Smooth muscle cell (in vitro differentiated cells): ENCODE measurements at regions not wholly inside any gene's neighbourhood (a gene's known extent, or its start where the extent isn't known, plus 50 kb on each side); places are given as distances from the start of the nearest gene placed in this dataset.

Experiments
- DNase-seq: peaks from one replicate; lab custom pipeline; 2025; ENCODE audit not compliant: unreplicated experiment; lab: John Stamatoyannopoulos, UW
- H2AFZ ChIP-seq: fragments of 200-600 bp; sonication (generic); 2 replicates; pipeline ENCODE4 v1.6.0; 2016; ENCODE audit warnings: antibody characterized with exemption, low read depth, mild to moderate bottlenecking
- H3F3A ChIP-seq: fragments of 200-600 bp; sonication (generic); 2 replicates; pipeline ENCODE4 v1.6.0; 2017; ENCODE audit warnings: antibody characterized with exemption, low read depth
- H3K27ac ChIP-seq: fragments of 200-600 bp; sonication (generic); 2 replicates; pipeline ENCODE4 v1.5.1; 2016; ENCODE audit warnings: low read depth, mild to moderate bottlenecking
- H3K27me3 ChIP-seq: fragments of 200-600 bp; sonication (generic); 2 replicates; pipeline ENCODE4 v1.6.1; 2016; ENCODE audit warnings: low read depth, mild to moderate bottlenecking
- H3K36me3 ChIP-seq: fragments of 200-600 bp; sonication (generic); 2 replicates; pipeline ENCODE4 v1.5.1; 2016; ENCODE audit warnings: low read depth
- H3K4me1 ChIP-seq: fragments of 200-600 bp; sonication (generic); 2 replicates; pipeline ENCODE4 v1.5.1; 2016; ENCODE audit warnings: low read depth
- H3K4me2 ChIP-seq: fragments of 200-600 bp; sonication (generic); 2 replicates; pipeline ENCODE4 v1.6.0; 2016; ENCODE audit warnings: mild to moderate bottlenecking
- H3K4me3 ChIP-seq: fragments of 200-600 bp; sonication (generic); 2 replicates; pipeline ENCODE4 v1.5.1; 2016; ENCODE audit warnings: mild to moderate bottlenecking
- H3K79me2 ChIP-seq: fragments of 200-600 bp; sonication (generic); 2 replicates; pipeline ENCODE4 v1.6.0; 2016; ENCODE audit warnings: low read depth, mild to moderate bottlenecking
- H3K9ac ChIP-seq: fragments of 200-600 bp; sonication (generic); 2 replicates; pipeline ENCODE4 v1.6.0; 2016; ENCODE audit warnings: low read depth
- H3K9me3 ChIP-seq: fragments of 200-600 bp; sonication (generic); replicated peaks from 2 replicates; pipeline ENCODE4 v1.5.1; 2016; ENCODE audit warnings: low read depth
- H4K20me1 ChIP-seq: fragments of 200-600 bp; sonication (generic); 2 replicates; pipeline ENCODE4 v1.6.0; 2016; ENCODE audit warnings: low read depth
- WGBS: methylation state at CpG from one replicate; pipeline ENCODE4 v1.1.7; 2016; ENCODE audit warnings: low lambda C conversion rate; 5-methylcytosine and 5-hydroxymethylcytosine counted together
- TF ChIP-seq, protein P1 (sequence below): fragments of 200-600 bp; sonication (generic); IDR thresholded peaks from 2 replicates; pipeline ENCODE4 v1.5.1; 2017; ENCODE audit warnings: borderline replicate concordance, mild to moderate bottlenecking, antibody characterized with exemption; ENCODE audit not compliant: insufficient read depth, poor library complexity, severe bottlenecking

DNA sequence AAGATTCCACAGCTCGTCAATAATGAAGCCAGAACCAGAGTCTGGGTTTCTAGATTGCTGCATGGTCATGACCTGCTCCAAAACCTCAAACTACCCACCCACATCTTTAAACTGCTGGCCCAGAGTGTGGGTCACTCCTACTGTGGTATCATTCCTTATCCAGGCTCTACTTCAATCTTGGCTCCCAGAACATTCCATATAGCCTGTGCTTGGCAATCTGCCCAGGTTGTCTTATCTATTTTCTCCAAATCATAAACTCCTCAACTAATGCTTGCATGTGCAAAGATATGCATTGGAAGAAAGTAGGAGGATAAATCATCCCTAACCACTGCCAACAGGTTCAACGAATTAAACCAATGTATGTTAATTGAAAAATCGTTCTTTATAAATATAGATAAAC, 169.7 kb downstream of the ANXA2 start:
- Histone ChIP-seq H3K79me2 (no peaks in the 10 kb centered on the region), H3K4me1 (no peaks in the 10 kb centered on the region), H3K4me3 (no peak overlapping the region), H2AFZ (no peak overlapping the region), H3K9ac (no peak overlapping the region), H3K27me3 (peaks cover 8% of the 10 kb centered on the region), H3K27ac (no peak overlapping the region), H3K4me2 (no peak overlapping the region), H3K9me3 (no peaks in the 10 kb centered on the region), H3K36me3 (no peaks in the 10 kb centered on the region), H3F3A (no peaks in the 10 kb centered on the region), H4K20me1 (no peaks in the 10 kb centered on the region)
- TF ChIP-seq, protein P1, sequence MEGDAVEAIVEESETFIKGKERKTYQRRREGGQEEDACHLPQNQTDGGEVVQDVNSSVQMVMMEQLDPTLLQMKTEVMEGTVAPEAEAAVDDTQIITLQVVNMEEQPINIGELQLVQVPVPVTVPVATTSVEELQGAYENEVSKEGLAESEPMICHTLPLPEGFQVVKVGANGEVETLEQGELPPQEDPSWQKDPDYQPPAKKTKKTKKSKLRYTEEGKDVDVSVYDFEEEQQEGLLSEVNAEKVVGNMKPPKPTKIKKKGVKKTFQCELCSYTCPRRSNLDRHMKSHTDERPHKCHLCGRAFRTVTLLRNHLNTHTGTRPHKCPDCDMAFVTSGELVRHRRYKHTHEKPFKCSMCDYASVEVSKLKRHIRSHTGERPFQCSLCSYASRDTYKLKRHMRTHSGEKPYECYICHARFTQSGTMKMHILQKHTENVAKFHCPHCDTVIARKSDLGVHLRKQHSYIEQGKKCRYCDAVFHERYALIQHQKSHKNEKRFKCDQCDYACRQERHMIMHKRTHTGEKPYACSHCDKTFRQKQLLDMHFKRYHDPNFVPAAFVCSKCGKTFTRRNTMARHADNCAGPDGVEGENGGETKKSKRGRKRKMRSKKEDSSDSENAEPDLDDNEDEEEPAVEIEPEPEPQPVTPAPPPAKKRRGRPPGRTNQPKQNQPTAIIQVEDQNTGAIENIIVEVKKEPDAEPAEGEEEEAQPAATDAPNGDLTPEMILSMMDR, result no peak
- WGBS, result 80% methylated on average over 3 of the region's 3 CpGs
- no peak for DNase-seq

DNA sequence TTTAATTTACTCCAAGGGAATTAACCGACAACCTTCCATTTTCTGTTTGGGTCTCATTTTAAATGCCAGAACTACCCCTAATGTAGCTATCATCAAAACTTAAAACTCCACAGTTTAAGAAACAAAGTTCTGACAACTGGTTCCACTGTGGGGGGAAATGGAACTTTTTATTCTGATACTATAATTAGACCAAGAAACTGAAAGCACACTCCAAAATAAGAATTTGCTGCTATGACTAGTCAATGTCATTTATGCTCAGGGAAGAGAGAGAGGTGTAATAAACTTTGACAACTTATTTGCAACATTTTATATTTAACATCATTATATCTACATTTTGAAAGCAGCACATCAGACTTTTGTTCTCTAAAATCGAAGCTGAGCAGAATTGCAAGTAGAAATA, 169.2 kb downstream of the ANXA2 start:
- H4K20me1 ChIP-seq, result no peaks in the 10 kb centered on the region
- TF ChIP-seq, protein P1, result no peak
- no peak for DNase-seq
- H3K27ac ChIP-seq, result no peak overlapping the region
- no peaks in the 10 kb centered on the region for H3F3A ChIP-seq
- H3K36me3 ChIP-seq, result no peaks in the 10 kb centered on the region
- no peak overlapping the region for H3K9ac ChIP-seq
- no peak overlapping the region for H3K4me3 ChIP-seq
- no peak overlapping the region for H2AFZ ChIP-seq
- no peak overlapping the region for H3K4me2 ChIP-seq
- H3K79me2 ChIP-seq, result no peaks in the 10 kb centered on the region
- no peaks in the 10 kb centered on the region for H3K4me1 ChIP-seq
- no peaks in the 10 kb centered on the region for H3K9me3 ChIP-seq
- H3K27me3 ChIP-seq, result peaks cover 8% of the 10 kb centered on the region
- WGBS, result 92% methylated on average over 2 of the region's 2 CpGs

GRCh38 chr15:60235951-60236710, 161.7 kb downstream of the ANXA2 start:
- Histone ChIP-seq H3K9me3 (no peaks in the 10 kb centered on the region), H3K4me2 (no peak overlapping the region), H4K20me1 (no peaks in the 10 kb centered on the region), H3K79me2 (no peaks in the 10 kb centered on the region), H3F3A (no peaks in the 10 kb centered on the region), H3K36me3 (no peaks in the 10 kb centered on the region), H3K4me3 (no peak overlapping the region), H3K27me3 (peaks cover 5% of the 10 kb centered on the region), H3K27ac (no peak overlapping the region), H3K4me1 (no peaks in the 10 kb centered on the region), H2AFZ (no peak overlapping the region), H3K9ac (no peak overlapping the region)
- WGBS, result 79% methylated on average over 7 of the region's 7 CpGs
- TF ChIP-seq, protein P1, result no peak
- no peak for DNase-seq

GRCh38 chr15:60237446-60237845, 160.3 kb downstream of the ANXA2 start:
- H3K4me2 ChIP-seq, result no peak overlapping the region
- no peak overlapping the region for H3K27ac ChIP-seq
- 69% methylated on average over 8 of the region's 8 CpGs for WGBS
- H3F3A ChIP-seq, result no peaks in the 10 kb centered on the region
- TF ChIP-seq, protein P1, result no peak
- no peaks in the 10 kb centered on the region for H3K27me3 ChIP-seq
- H3K9ac ChIP-seq, result no peak overlapping the region
- no peaks in the 10 kb centered on the region for H3K9me3 ChIP-seq
- no peak overlapping the region for H3K4me3 ChIP-seq
- no peaks in the 10 kb centered on the region for H3K36me3 ChIP-seq
- no peak overlapping the region for H2AFZ ChIP-seq
- H3K79me2 ChIP-seq, result no peaks in the 10 kb centered on the region
- no peak for DNase-seq
- H3K4me1 ChIP-seq, result no peaks in the 10 kb centered on the region
- H4K20me1 ChIP-seq, result no peaks in the 10 kb centered on the region
